GM19395 (cell line): ENCODE measurements at regions not wholly inside any gene's neighbourhood (a gene's known extent, or its start where the extent isn't known, plus 50 kb on each side); places are given as distances from the start of the nearest gene placed in this dataset.
"Not testable (repeated sequence)": the region's sequence is repeated elsewhere in the genome, so short reads cannot be mapped to it uniquely, and the experiment has no call there.

Source experiments
- ATAC-seq: cut with Tn5 transposase; IDR thresholded peaks from one replicate; pipeline ENCODE4 v1.9.1; 2021; ENCODE audit warnings: mild to moderate bottlenecking, moderate library complexity; ENCODE audit not compliant: unreplicated experiment

DNA sequence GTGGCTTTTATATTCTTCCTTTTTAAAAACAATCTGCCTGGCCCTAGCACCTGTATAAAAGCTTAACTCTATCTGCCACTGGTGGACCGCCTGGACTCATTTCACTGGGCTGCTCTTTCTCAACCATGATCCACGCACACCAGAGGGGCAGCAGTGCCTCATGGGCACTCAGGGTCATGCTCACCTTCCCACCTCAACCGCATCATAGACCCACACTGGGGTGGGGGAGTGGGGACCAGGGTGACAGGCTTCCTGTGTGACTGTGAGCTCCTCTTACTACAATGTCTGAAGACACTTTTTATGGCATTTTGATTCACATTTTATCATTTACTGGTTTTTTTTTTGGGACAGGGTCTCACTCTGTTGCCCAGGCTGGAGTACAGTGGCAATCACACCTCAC lies 4038.8 kb upstream of the TPTE start:
- ATAC-seq = not testable (repeated sequence)

DNA sequence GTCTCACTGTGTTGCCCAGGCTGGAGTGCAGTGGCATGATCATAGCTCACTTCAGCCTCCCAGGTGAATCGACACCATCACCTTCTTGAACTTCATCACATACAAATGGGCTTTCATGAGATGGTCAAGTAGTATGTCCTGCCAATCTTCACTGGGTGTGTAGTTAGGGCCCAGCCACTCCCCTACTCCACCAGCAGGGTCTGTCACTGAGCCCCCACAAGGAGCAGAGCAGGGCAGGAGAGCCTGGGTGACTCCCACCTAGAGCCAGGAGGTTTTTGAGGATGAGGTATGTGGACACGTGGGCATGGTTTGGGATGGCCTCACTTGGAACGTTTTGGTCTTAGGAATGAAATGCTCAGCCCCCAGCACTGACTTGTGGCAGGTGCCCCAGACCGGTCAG lies 4037.7 kb upstream of the TPTE start:
- ATAC-seq = not testable (repeated sequence)

DNA sequence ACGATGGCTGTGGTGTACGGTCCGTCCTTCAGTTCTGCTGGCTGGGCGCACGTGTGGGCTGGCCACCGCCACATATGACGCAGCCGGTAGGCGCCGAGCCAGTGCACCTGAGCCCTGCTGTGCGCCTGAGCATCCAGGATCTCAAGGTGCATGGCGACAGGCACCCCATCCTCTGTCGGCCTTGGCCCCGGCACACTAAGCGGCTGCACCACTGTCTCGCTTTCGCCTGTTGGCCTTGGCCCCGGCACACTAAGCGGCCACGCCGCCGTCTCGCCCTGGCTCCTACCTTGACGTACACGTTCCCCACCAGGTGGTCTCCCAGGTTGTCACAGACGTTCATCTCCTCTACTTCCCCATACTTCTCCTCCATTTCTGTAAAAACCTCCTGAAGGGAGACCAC lies 4034.6 kb upstream of the TPTE start:
- ATAC-seq = not testable (repeated sequence)

DNA sequence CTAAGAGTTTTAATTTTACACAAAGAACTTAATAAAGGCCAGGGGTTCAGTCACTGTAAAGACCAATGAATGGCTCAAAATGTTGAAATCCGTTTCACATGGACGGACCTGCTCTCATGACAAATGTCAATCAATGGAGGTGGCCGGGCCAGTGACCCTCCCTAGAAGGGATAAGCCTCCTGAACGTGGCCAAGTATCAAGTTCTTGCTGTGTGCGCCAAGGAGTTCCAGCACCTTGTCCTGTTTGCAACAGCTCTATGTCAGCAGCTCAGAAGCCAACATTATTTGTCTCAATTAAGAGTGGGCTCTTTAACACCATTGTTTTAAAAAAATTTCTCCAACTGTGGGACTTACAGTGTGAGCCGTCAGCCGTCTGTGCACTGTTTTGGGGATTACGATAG lies 4028.7 kb upstream of the TPTE start:
- ATAC-seq = not testable (repeated sequence)

DNA sequence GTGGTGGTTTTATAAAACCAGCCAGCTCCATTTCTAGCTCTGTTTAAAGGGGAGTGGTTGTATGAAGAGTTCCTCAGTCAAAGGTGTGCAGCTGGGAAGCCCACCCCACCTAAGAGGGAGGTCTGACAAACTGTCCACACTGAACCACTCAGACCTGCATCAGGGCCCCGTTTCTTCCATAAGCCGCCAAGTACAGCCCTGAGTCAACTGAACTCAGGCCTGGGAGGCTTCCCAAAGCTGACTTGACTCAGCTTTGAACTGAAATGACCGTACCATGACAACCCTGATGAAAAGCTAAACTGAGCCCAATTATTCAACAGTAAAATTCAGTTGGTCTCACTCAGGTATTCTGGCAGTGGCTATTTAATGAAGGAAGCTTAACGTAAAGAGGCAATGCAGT lies 4027.4 kb upstream of the TPTE start:
- not testable (repeated sequence) for ATAC-seq

DNA sequence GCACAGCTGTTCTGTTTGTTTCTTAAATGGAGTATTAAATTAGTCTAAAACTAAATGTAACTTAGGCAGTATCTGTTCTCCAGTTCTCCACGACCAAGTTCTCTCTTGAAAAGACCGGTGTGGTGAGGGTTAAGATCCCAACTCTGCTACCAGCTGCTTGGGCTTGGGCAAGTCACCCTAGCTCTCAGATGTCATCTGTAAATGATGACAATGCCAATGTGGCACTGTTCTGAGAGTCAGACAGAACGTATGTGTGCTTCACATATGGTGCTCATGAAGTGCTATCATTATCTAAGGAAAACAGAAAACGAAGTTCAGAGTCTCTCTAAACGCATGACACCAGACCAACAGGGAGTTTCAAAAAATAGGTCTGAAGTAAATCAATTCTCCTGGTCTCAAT lies 4025.0 kb upstream of the TPTE start:
- not testable (repeated sequence) for ATAC-seq

DNA sequence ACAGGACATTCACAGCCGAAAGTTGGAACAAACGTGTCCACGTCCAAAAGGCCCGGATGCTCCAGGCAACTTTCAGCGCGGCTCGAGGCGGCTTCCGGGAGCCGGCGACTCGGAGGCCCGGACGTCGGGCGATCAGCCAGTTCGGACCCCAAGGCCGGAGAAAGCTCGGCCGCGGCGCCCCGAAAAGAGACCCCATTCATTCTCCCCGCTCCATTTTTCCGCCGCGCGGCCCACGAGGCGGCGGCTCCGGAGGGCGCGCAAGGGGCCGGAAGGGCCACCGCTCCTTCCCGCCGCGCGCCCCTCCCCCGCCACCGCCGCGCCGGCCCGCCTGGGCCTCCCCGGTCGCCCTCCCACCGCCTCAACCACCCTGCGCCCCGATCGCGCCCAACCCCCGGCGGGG lies 4022.7 kb upstream of the TPTE start:
- ATAC-seq = peak; percentile 37

DNA sequence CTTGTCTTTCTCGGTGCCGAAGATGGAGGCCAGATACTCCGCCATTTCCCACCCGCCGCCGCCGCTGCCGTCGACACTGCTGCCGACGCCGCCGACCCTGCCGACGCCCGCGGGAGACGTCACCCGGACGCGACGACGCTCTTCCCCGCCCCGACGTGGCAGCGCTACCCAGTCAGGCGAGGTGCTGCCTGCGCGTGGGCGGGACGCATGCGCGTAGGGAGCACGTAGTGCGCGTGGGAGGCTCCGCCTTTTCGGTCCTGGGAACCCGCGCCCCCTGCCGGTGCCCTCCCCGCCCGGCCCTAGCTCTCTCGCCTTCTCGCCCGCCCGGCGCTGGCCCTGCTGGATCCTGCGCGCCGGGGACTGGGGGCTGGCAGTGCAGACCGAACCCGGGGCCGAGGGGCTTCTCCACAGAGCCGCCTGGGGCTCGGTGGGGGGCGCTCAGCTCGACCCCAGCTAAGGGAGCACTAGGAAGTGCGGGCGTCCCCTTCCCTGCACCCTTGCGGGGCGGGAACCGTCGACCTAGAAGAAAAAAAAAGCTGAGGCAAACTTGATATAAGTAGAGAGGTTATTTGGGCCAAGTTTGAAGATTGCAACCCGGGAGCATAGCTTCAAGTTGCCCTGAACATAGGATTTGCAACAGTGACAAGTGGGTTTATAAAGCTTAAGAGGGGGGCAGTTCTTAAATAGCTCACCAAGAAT lies 4022.1 kb upstream of the TPTE start:
- peak; percentile 62 for ATAC-seq

DNA sequence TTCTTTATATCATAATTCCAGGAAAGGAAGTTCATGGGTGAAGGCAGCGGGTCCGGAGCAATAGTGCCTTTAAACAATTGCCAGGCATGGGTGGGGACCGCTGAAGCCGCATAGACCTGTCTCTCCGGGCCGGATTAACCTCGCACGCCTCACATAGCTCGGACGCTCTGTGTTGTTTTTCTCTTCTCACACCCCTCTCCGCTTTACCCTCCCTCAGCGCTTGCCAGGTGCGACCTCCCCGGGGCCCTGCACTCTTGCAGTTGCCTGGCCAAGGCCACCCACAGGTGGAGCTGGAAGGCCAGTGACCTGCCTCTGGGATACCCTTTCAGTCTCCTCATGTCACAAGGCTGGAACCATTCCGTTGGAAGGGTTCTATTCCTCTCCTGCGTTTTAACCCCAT lies 4021.5 kb upstream of the TPTE start:
- ATAC-seq = not testable (repeated sequence)

DNA sequence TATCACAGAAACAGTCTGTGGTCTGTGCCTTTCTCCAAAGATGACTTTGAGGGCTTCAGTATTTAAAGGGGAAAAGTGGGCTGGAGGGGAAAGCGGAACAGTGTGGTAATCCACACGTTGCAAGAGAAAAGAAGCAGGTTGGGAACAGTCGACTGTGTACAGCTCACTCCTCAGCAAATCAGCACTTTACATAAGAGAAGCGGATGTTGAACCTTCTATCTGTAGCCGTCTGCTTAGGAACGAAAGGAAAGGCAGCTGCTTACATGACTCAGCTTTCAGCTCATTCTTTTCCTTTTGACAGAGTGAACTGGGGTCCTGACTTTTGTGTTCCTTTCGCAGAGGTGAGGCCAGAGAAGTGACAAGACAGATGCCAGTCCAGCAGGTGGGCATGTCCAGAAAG lies 4020.7 kb upstream of the TPTE start:
- not testable (repeated sequence) for ATAC-seq

DNA sequence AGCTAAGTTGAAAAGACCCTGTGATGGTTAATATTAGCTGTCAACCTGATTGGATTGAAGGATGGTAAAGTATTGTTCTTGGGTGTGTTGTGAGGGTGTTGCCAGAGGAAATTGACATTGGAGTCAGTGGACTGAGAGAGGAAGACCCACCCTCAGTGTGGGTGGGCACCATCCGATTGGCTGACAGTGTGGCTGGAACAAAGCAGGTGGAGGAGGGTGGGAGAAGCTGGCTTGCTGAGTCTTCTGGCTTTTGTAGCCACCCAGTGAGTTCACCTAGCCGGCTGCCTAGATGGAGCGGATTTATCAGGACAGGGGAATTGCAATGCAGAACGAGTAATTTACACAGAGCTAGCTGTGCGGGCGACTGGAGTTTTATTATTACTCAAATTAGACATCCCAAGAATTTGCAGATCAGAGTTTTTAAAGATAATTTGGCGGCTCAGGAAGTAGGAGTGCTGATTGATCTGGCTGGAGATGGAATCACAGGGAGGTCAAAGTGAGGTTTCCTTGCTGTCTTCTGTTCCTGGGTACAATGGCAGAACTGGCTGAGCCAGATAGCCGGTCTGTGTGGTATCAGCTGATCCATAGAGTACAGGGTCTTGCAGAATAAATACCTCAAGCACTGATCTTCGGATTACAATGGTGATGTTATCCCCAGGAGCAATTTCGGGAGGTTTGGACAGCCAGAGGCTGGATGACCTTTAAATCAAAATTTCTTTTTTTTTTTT lies 4015.1 kb upstream of the TPTE start:
- ATAC-seq = not testable (repeated sequence)

DNA sequence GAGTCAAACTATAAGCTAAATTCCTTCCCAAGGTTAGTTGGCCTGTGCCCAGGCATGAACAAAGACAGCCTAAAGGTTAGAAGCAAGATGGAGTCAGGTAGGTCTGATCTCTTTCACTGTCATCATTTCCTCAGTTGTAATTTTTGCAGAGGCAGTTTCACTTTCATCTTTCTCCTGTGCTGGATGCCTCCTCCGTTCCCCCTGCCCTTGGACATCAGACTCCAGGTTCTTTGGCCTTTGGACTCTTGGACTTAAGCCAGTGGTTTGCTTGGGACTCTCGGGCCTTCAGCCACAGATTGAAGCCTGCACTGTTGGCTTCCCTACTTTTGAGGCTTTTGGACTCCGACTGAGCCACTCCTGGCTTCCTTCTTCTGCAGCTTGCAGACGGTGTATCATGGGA lies 4013.8 kb upstream of the TPTE start:
- not testable (repeated sequence) for ATAC-seq

DNA sequence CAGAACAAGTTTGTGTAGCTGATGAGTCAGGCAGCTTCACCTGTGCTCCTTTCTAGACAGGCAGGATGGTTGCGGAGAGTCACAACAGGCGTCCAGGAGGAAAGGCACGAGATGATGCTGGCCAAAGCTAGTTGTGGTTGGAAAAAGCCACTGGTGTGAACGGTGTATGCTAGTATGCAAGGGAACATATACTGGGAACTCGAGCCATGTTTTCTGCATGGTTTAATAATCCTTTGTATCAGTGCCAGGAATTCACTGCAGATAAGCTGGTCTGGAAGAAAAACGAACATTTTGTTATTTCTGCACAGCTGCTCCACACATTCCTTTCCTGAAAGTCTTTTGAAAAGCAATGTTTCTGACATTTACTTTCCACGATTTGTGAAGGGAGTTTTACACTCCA lies 3999.6 kb upstream of the TPTE start:
- not testable (repeated sequence) for ATAC-seq

DNA sequence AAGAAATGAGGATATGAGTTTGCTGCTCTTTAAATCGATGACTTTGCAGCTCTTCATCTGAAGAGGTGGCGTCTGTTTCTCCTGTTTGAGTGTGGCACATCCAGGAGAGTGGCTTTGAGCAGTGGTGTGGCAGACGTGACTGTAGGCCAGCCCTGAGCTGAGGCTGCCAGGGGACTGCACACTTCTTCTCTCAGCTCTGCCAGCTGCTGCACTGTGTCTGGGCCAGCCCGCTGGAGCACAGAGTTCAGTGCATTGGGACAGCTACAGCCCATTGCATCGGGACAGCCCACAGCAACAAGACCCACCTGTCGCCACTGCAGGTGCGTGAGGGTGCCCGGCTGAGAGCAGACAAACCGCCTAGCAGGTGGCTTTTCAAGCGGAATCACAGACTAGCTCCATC lies 3995.2 kb upstream of the TPTE start:
- not testable (repeated sequence) for ATAC-seq

DNA sequence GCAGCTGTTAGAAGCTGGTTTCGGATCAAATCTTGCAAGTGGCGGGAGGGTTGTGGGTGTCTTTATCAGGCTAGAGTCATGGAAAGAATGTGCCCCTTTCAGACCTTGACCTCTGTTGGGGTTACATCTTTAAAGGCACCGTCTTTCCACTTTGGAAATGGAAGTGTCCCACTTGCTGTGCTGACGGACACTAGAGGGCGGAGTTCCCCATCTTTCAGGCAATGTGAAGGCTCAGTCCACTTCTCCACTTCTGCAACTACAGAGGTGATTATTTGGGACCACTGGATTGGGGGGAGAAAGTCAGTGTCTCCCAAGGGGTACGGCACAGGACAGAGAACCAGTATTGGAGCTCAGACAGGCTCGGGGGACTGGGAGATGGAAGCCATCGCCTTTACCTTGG lies 3990.7 kb upstream of the TPTE start:
- not testable (repeated sequence) for ATAC-seq

DNA sequence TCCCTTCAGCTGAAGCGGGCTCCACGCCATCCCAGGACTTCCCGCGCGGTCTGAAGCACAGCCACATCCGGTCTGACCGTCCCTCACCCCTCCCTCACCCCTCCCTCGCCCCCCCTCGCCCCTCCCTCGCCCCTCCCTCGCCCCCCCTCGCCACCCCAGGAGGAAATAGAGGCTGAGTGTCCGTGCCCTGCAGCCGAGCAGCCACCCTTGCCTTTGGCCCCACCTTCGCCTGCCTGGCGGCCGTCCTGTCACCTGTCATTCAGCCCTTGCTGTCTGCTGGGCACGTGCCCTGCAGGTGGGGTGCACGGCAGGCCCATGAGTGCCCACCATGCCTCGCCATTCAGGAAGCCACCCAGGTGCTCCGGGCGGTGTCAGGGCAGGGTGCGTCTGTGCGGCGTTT lies 3988.1 kb upstream of the TPTE start:
- ATAC-seq = not testable (repeated sequence)

DNA sequence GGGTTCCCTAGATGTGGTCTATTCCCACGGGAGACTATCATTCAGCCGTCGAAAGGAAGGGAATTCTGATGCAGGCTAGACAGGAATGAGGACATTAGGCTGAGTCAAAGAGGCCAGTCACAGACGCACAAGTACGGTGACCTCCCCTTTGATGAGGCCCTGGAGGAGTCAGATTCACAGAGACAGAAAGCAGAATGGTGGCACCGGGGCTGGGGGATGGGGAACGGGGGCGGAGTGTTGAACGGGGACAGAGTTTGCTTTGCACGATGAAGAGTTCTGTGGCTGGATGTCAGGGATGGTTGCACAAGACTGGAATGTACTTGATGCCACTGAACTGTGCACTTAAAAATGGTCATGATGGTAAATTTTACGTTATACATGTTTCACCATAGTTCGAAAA lies 3983.1 kb upstream of the TPTE start:
- not testable (repeated sequence) for ATAC-seq

DNA sequence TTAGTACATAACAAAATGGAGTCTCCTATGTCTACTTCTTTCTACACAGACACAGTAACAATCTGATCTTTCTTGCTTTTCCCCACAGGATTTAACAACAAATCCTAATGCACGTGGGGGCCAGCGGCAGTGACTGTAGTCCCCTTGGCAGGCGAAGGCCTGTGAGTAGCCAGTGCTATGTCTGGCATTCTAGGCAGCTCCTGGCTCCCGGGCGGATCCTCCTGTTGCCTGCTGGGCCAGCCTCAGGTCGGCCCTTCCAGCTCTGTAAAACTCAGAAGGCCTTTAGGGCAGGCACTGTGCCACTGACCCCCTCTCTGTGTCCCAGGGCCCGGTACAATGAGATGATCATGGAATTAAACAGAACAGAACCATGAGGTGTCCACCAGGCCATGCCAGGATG lies 3981.7 kb upstream of the TPTE start:
- ATAC-seq = not testable (repeated sequence)

DNA sequence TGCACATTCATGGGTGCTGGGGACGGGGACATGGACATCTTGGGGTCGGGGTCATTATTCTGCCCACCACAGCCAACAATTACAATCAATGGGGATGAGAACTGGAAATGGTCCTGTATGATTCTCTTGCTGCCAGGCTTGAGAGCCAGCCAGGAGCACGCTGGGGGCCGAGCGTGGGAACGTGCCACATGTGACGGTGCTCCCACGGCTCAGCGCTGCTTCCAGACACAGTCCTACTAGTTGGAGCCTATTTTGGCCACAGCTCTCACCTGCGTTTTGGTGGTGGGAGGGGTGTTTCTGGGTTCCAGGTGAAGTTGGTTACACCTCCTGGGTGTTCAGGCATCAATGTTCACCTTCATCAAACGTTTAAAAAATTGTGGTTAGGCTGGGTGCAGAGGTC lies 3980.3 kb upstream of the TPTE start:
- not testable (repeated sequence) for ATAC-seq

DNA sequence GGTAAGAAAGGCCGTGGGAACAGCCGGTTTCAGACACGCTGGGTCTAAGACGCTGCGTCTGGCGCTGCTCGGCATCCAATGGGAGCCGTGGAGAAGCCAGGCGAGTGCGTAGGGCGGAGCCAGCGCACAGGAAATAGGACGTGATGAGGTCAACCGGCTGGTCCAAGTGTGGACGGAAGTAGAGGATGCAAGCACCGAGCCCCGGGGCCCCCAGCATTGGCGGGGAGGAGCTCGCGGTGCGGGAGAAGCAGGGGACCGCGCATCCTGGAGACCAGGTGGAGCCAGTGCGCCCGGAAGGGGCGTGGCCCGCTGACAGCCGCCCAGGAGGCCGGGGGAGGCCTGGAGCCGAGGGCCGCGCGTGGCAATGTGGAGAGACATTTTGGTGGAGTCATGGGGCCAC lies 3976.1 kb upstream of the TPTE start:
- not testable (repeated sequence) for ATAC-seq

DNA sequence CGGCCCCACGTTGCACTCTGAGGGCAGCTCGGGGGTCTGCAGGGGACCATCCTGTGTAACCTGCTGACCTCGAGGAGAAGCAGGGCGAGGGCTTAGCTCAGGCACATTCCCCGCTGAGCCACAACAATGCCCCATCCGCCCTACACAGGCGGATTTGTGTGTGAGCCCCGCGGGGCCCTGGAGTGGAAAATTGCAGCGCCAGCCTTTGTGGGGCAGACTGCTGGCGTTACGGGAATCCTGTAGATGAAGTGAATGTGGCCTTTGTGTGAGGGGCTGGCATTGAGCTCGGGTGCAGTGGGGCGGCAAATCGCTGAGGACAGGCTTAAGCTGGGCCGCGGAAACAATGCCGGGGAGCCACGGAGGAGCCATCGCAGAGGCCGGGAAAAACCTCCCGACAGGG lies 3970.3 kb upstream of the TPTE start:
- not testable (repeated sequence) for ATAC-seq
